Transverse colon (tissue), 4 donors: ENCODE measurements at regions not wholly inside any gene's neighbourhood (a gene's known extent, or its start where the extent isn't known, plus 50 kb on each side); places are given as distances from the start of the nearest gene placed in this dataset.

Source experiments
- DNase-seq: peaks from one replicate; pipeline ENCODE4 v3.0.0-alpha.2; 2019
- H3K27ac ChIP-seq, 4 donors: fragments of 200-600 bp; sonication (generic); 2 replicates each; pipeline ENCODE4 v1.5.1; 2016 to 2018; ENCODE audit warnings: inconsistent platforms in 4 of 4
- H3K27me3 ChIP-seq: fragments of 200-600 bp; sonication (generic); 2 replicates; pipeline ENCODE4 v1.5.1; 2017; ENCODE audit warnings: inconsistent platforms
- H3K36me3 ChIP-seq, 4 donors: fragments of 200-600 bp; sonication (generic); 2 replicates each; pipeline ENCODE4 v1.5.1; 2017 to 2019; ENCODE audit warnings: inconsistent platforms in 4 of 4
- H3K4me1 ChIP-seq, 4 donors: fragments of 200-600 bp; sonication (generic); 2 replicates each; pipeline ENCODE4 v1.5.1; 2017 to 2020; ENCODE audit warnings: inconsistent platforms in 4 of 4
- H3K4me3 ChIP-seq, 4 donors: fragments of 200-600 bp; sonication (generic); 1 replicate in 1 of 4; 2 replicates in 3 of 4; pipeline versions ENCODE4 v1.5.1 to v1.6.1; 2017 to 2019; ENCODE audit warnings: inconsistent platforms in 4 of 4
- H3K9me3 ChIP-seq, 2 donors: fragments of 200-600 bp; sonication (generic); 2 replicates each; pipeline ENCODE4 v1.5.1; 2017 to 2019; ENCODE audit warnings: inconsistent platforms in 2 of 2
- CTCF ChIP-seq, 5 experiments: fragments of 200-600 bp in 3 of 5; fragments of 450-650 bp in 2 of 5; sonication (generic) in 3 of 5; IDR thresholded peaks; 1 replicate in 2 of 5; 2 replicates in 3 of 5; pipeline ENCODE4 v1.5.1; 2016 to 2017; ENCODE audit warnings: antibody characterized with exemption in 5 of 5, inconsistent platforms in 3 of 5, mild to moderate bottlenecking in 2 of 5, moderate library complexity in 1 of 5
- EP300 ChIP-seq: sonication (generic); formaldehyde crosslinking; IDR thresholded peaks from one replicate; pipeline ENCODE4 v1.6.1; 2017; ENCODE audit warnings: antibody characterized with exemption, low read depth
- POLR2A ChIP-seq: fragments of 450-650 bp; IDR thresholded peaks from one replicate; pipeline ENCODE4 v1.6.1; 2016; ENCODE audit warnings: antibody characterized with exemption, mild to moderate bottlenecking, moderate library complexity
- POLR2AphosphoS5 ChIP-seq, 3 donors: sonication (generic); formaldehyde crosslinking; IDR thresholded peaks; one replicate each; pipeline ENCODE4 v1.6.1; 2016; ENCODE audit warnings: antibody characterized with exemption in 3 of 3
- WGBS, 2 donors: methylation state at CpG; one replicate each; pipeline ENCODE4 v1.1.5; 2018; ENCODE audit warnings: low coverage in 1 of 2; 5-methylcytosine and 5-hydroxymethylcytosine counted together
- in situ Hi-C, 4 donors: fragments of 200-750 bp; cut with MboI; loops; one replicate each; pipeline versions ENCODE4 v1.15.0 to v1.15.1; 2017; ENCODE audit warnings: low sequenced_read_pairs in 3 of 4, low pct_ligation_motif_present in 1 of 4, low pct_unique_long_range_greater_than_20kb in 1 of 4
- intact Hi-C: fragments of 100-400 bp; cut with DNase I; formaldehyde crosslinking; loops from one replicate; pipeline ENCODE4 v1.15.1; 2023; ENCODE audit warnings: low total_unique reads

- H3K27ac ChIP-seq: peak overlapping the region in 1 of 4 donors; percentile 47
- H3K36me3 ChIP-seq: no peaks in the 10 kb centered on the region
- H3K4me1 ChIP-seq: peaks cover 0 to 7% (median 2%) of the 10 kb centered on the region in 4 donors
- DNase-seq: no peak
- in situ Hi-C loops (no loop called here), intact Hi-C loops (no loop called here)
- H3K27me3 ChIP-seq: no peaks in the 10 kb centered on the region
- WGBS, 2 donors: 51 to 66% methylated on average over 3 of the region's 3 CpGs
- H3K4me3 ChIP-seq: no peak overlapping the region
- peaks cover 0 to 12% of the 10 kb centered on the region in 2 donors for H3K9me3 ChIP-seq
- TF ChIP-seq POLR2A: no peak
- no peak for TF ChIP-seq POLR2AphosphoS5 (IDR thresholded peaks at IDR 0.05)
- TF ChIP-seq CTCF (IDR thresholded peaks at IDR 0.05): no peak
- TF ChIP-seq EP300: no peak
Measured at GRCh38 chr6:22041797-22042480, 254.9 kb downstream of the PRL start.

GRCh38 chr6:22042706-22043105 is 254.1 kb downstream of the PRL start:
- Histone ChIP-seq H3K27ac (peak overlapping the region; percentile 13 to 47 (median 42)), H3K27me3 (no peaks in the 10 kb centered on the region), H3K36me3 (no peaks in the 10 kb centered on the region), H3K4me1 (peaks cover 0 to 7% (median 2%) of the 10 kb centered on the region in 4 donors), H3K4me3 (no peak overlapping the region), H3K9me3 (peaks cover 0 to 12% of the 10 kb centered on the region in 2 donors)
- in situ Hi-C loops (no loop called here), intact Hi-C loops (no loop called here)
- DNase-seq: no peak
- TF ChIP-seq EP300: no peak
- no peak for TF ChIP-seq CTCF (IDR thresholded peaks at IDR 0.05)
- no peak for TF ChIP-seq POLR2A
- no peak for TF ChIP-seq POLR2AphosphoS5 (IDR thresholded peaks at IDR 0.05)

GRCh38 chr6:22043284-22043962 is 253.4 kb downstream of the PRL start:
- Histone ChIP-seq H3K36me3 (no peaks in the 10 kb centered on the region), H3K27me3 (no peaks in the 10 kb centered on the region), H3K27ac (peak overlapping the region; percentile 15 to 47 (median 42)), H3K4me1 (peaks cover 0 to 7% (median 2%) of the 10 kb centered on the region in 4 donors), H3K9me3 (peaks cover 0 to 12% of the 10 kb centered on the region in 2 donors), H3K4me3 (peak overlapping the region in 1 of 4 donors; percentile 7)
- intact Hi-C loops: no loop called here
- TF ChIP-seq POLR2A (no peak), POLR2AphosphoS5 (IDR thresholded peaks at IDR 0.05) (no peak), CTCF (IDR thresholded peaks at IDR 0.05) (no peak), EP300 (no peak)
- no peak for DNase-seq
- in situ Hi-C loops: no loop called here
- 70 to 76% methylated on average over 6 to 7 of the region's 7 CpGs for WGBS, 2 donors

GRCh38 chr6:22045261-22045912 is 251.4 kb downstream of the PRL start:
- Histone ChIP-seq H3K27ac (no peak overlapping the region), H3K9me3 (peaks cover 0 to 5% of the 10 kb centered on the region in 2 donors), H3K4me1 (peaks cover 0 to 7% (median 2%) of the 10 kb centered on the region in 4 donors), H3K36me3 (no peaks in the 10 kb centered on the region), H3K4me3 (no peak overlapping the region), H3K27me3 (no peaks in the 10 kb centered on the region)
- TF ChIP-seq CTCF (IDR thresholded peaks at IDR 0.05) (no peak), POLR2A (no peak), EP300 (no peak), POLR2AphosphoS5 (IDR thresholded peaks at IDR 0.05) (no peak)
- DNase-seq: no peak
- 66 to 75% methylated on average over 3 of the region's 3 CpGs for WGBS, 2 donors
- intact Hi-C loops: no loop called here
- in situ Hi-C loops: no loop called here
